SK-N-SH treated with all-trans-retinoic acid at 6 μM for 48 hours (cell line): ENCODE measurements at regions not wholly inside any gene's neighbourhood (a gene's known extent, or its start where the extent isn't known, plus 50 kb on each side); places are given as distances from the start of the nearest gene placed in this dataset.

Experiments used
- ATAC-seq: fragments of 200-7000 bp; cut with Tn5 transposase; 3 replicates; pipeline ENCODE4 v1.9.1; 2020; ENCODE audit warnings: mild to moderate bottlenecking, moderate library complexity
- ARNTL ChIP-seq: fragments of 450-650 bp; formaldehyde crosslinking; IDR thresholded peaks from 2 replicates; pipeline ENCODE4 v1.5.0; 2020; ENCODE audit warnings: low read depth, mild to moderate bottlenecking, moderate library complexity, borderline replicate concordance
- BACH2 ChIP-seq: fragments of 250-450 bp; sonication (Bioruptor Pico); IDR thresholded peaks from 2 replicates; pipeline ENCODE4 v1.9.0; 2021; ENCODE audit warnings: mild to moderate bottlenecking, borderline replicate concordance
- CSDC2 ChIP-seq: fragments of 250-450 bp; sonication (Bioruptor Pico); IDR thresholded peaks from 2 replicates; pipeline ENCODE4 v1.5.0; 2020; ENCODE audit warnings: mild to moderate bottlenecking, moderate library complexity
- CSRNP3 ChIP-seq: fragments of 250-450 bp; sonication (Bioruptor Pico); IDR thresholded peaks from 2 replicates; pipeline ENCODE4 v1.5.1; 2021; ENCODE audit warnings: mild to moderate bottlenecking, moderate library complexity
- ESRRG ChIP-seq: fragments of 250-450 bp; sonication (Bioruptor Pico); IDR thresholded peaks from 2 replicates; pipeline ENCODE4 v1.6.1; 2021; ENCODE audit warnings: mild to moderate bottlenecking
- ISL1 ChIP-seq: fragments of 250-450 bp; sonication (Bioruptor Pico); IDR thresholded peaks from 2 replicates; pipeline ENCODE4 v2.1.2; 2022; ENCODE audit warnings: mild to moderate bottlenecking, moderate library complexity
- OSR1 ChIP-seq: fragments of 250-450 bp; sonication (Bioruptor Pico); IDR thresholded peaks from 2 replicates; pipeline ENCODE4 v1.8.0; 2022; ENCODE audit warnings: moderate library complexity, mild to moderate bottlenecking, inconsistent platforms
- PATZ1 ChIP-seq: fragments of 250-450 bp; sonication (Bioruptor Pico); IDR thresholded peaks from 2 replicates; pipeline ENCODE4 v1.8.0; 2020; ENCODE audit warnings: mild to moderate bottlenecking, moderate library complexity, borderline replicate concordance
- POU6F1 ChIP-seq: fragments of 250-450 bp; sonication (Bioruptor Pico); IDR thresholded peaks from 2 replicates; pipeline ENCODE4 v1.8.0; 2021; ENCODE audit warnings: low read depth, mild to moderate bottlenecking, moderate library complexity, borderline replicate concordance
- SNAI2 ChIP-seq: fragments of 250-450 bp; sonication (Bioruptor Pico); IDR thresholded peaks from 2 replicates; pipeline ENCODE4 v1.5.0; 2020; ENCODE audit warnings: mild to moderate bottlenecking, moderate library complexity
- TCF4 ChIP-seq: fragments of 250-450 bp; sonication (Bioruptor Pico); IDR thresholded peaks from 2 replicates; pipeline ENCODE4 v1.8.0; 2021; ENCODE audit warnings: mild to moderate bottlenecking, moderate library complexity, borderline replicate concordance
- TSHZ2 ChIP-seq: fragments of 250-450 bp; sonication (Bioruptor Pico); IDR thresholded peaks from 2 replicates; pipeline ENCODE4 v1.5.0; 2020; ENCODE audit warnings: mild to moderate bottlenecking, moderate library complexity
- ZC3H10 ChIP-seq: fragments of 250-450 bp; sonication (Bioruptor Pico); IDR thresholded peaks from 2 replicates; pipeline ENCODE4 v1.5.1; 2021; ENCODE audit warnings: mild to moderate bottlenecking, moderate library complexity
- ZNF565 ChIP-seq: fragments of 450-650 bp; formaldehyde crosslinking; conservative IDR thresholded peaks from 2 replicates; pipeline ENCODE4 v1.5.0; 2020; ENCODE audit warnings: low read depth, mild to moderate bottlenecking, moderate library complexity
- ZNF70 ChIP-seq: fragments of 450-650 bp; formaldehyde crosslinking; IDR thresholded peaks from 2 replicates; pipeline ENCODE4 v1.5.0; 2020; ENCODE audit warnings: mild to moderate bottlenecking, moderate library complexity

- no peak for ATAC-seq
- TF ChIP-seq ISL1 (CRISPR knock-in tag), result 0 out of 2 replicates have a peak, but pooled peaks have one; percentile 29
- TF ChIP-seq ZNF565 (CRISPR knock-in tag), result no peak
- no peak for TF ChIP-seq ZNF70 (CRISPR knock-in tag)
- no peak for TF ChIP-seq TCF4
- no peak for TF ChIP-seq SNAI2 (CRISPR knock-in tag)
- TF ChIP-seq CSRNP3 (CRISPR knock-in tag), result no peak
Observed at GRCh38 chr14:65258391-65258790, 154.1 kb upstream of the FUT8 start.

- ATAC-seq, result no peak
- no peak for TF ChIP-seq ZC3H10 (CRISPR knock-in tag)
- TF ChIP-seq OSR1 (CRISPR knock-in tag), result no peak
- no peak for TF ChIP-seq ESRRG
- no peak for TF ChIP-seq TSHZ2 (CRISPR knock-in tag)
- no peak for TF ChIP-seq POU6F1 (CRISPR knock-in tag)
- no peak for TF ChIP-seq BACH2
- no peak for TF ChIP-seq ZNF565 (CRISPR knock-in tag)
- no peak for TF ChIP-seq PATZ1
- no peak for TF ChIP-seq ISL1 (CRISPR knock-in tag)
Observed at GRCh38 chr14:65259000-65259399, 153.5 kb upstream of the FUT8 start.

- peak; percentile 69 for ATAC-seq
- TF ChIP-seq TSHZ2 (CRISPR knock-in tag) (no peak), POU6F1 (CRISPR knock-in tag) (no peak), ISL1 (CRISPR knock-in tag) (0 out of 2 replicates have a peak, but pooled peaks have one; percentile 21), ZC3H10 (CRISPR knock-in tag) (no peak)
- TF ChIP-seq, all 23 proteins: peak for 1
Observed at GRCh38 chr14:65260786-65261185, 151.7 kb upstream of the FUT8 start.

GRCh38 chr14:65261425-65261920, 151.1 kb upstream of the FUT8 start:
- ATAC-seq, result no peak

More at GRCh38 chr14:65261425-65261920, 151.1 kb upstream of the FUT8 start:
- TF ChIP-seq ARNTL (CRISPR knock-in tag) (no peak), CSDC2 (CRISPR knock-in tag) (no peak), POU6F1 (CRISPR knock-in tag) (no peak)
